Neural cell (in vitro differentiated cells): ENCODE measurements at regions not wholly inside any gene's neighbourhood (a gene's known extent, or its start where the extent isn't known, plus 50 kb on each side); places are given as distances from the start of the nearest gene placed in this dataset.

Experiments used
- H2AFZ ChIP-seq: fragments of 200-600, 300-800 bp; sonication (generic), shearing (Covaris generic); 2 replicates; pipeline ENCODE4 v1.6.0; 2014; ENCODE audit warnings: low read depth, mild to moderate bottlenecking, antibody characterized with exemption, low read length, moderate library complexity
- H3F3A ChIP-seq: fragments of 200-600 bp; shearing (Covaris generic); 2 replicates; pipeline ENCODE4 v1.6.1; 2016; ENCODE audit warnings: mild to moderate bottlenecking, moderate library complexity, mixed read lengths, antibody characterized with exemption, low read length; ENCODE audit not compliant: insufficient read depth, poor library complexity, severe bottlenecking
- H3K27ac ChIP-seq: fragments of 200-600, 300-800 bp; sonication (generic), shearing (Covaris generic); 2 replicates; pipeline ENCODE4 v1.5.1; 2014; ENCODE audit warnings: mild to moderate bottlenecking, low read length, moderate library complexity
- H3K27me3 ChIP-seq: fragments of 300-800, 200-600 bp; sonication (generic), shearing (Covaris generic); 2 replicates; pipeline ENCODE4 v1.6.0; 2014; ENCODE audit warnings: mild to moderate bottlenecking, low read depth, low read length, moderate library complexity; ENCODE audit not compliant: insufficient read depth
- H3K36me3 ChIP-seq: fragments of 300-800, 200-600 bp; sonication (generic), shearing (Covaris generic); 2 replicates; pipeline ENCODE4 v1.5.1; 2014; ENCODE audit warnings: mild to moderate bottlenecking, antibody characterized with exemption, low read length, moderate library complexity; ENCODE audit not compliant: insufficient read depth
- H3K4me2 ChIP-seq: fragments of 300-800, 200-600 bp; sonication (generic), shearing (Covaris generic); 2 replicates; pipeline ENCODE4 v1.6.0; 2014; ENCODE audit warnings: mild to moderate bottlenecking, low read length
- H3K4me3 ChIP-seq: fragments of 300-800, 200-600 bp; sonication (generic), shearing (Covaris generic); 2 replicates; pipeline ENCODE4 v1.5.1; 2014; ENCODE audit warnings: mild to moderate bottlenecking, low read length, moderate library complexity
- H3K79me2 ChIP-seq: fragments of 200-600 bp; shearing (Covaris generic); replicated peaks from 2 replicates; pipeline ENCODE4 v1.6.0; 2014; ENCODE audit warnings: mild to moderate bottlenecking, low read length, moderate library complexity; ENCODE audit not compliant: insufficient read depth
- H3K9ac ChIP-seq: fragments of 300-800, 200-600 bp; sonication (generic), shearing (Covaris generic); 2 replicates; pipeline ENCODE4 v1.6.1; 2016; ENCODE audit warnings: mild to moderate bottlenecking, low read length, mixed read lengths
- H3K9me2 ChIP-seq: fragments of 200-600 bp; shearing (Covaris generic); 2 replicates; pipeline ENCODE4 v1.6.1; 2016; ENCODE audit warnings: mild to moderate bottlenecking, low read length, mixed read lengths; ENCODE audit not compliant: insufficient read depth
- H3K9me3 ChIP-seq: fragments of 200-600, 300-800 bp; sonication (generic), shearing (Covaris generic); 2 replicates; pipeline ENCODE4 v1.6.1; 2016; ENCODE audit warnings: mild to moderate bottlenecking, mixed run types, low read length, moderate library complexity, mixed read lengths
- H4K20me1 ChIP-seq: fragments of 200-600 bp; shearing (Covaris generic); 2 replicates; pipeline ENCODE4 v1.6.1; 2016; ENCODE audit warnings: mild to moderate bottlenecking, mixed run types; ENCODE audit not compliant: insufficient read depth
- CTCF ChIP-seq: fragments of 450-650 bp; IDR thresholded peaks from 2 replicates; pipeline ENCODE4 v1.5.1; 2014; ENCODE audit warnings: antibody characterized with exemption, mild to moderate bottlenecking, moderate library complexity; ENCODE audit not compliant: poor library complexity, severe bottlenecking
- EP300 ChIP-seq: fragments of 450-650 bp; conservative IDR thresholded peaks from 2 replicates; pipeline ENCODE4 v1.6.1; 2014; ENCODE audit warnings: antibody characterized with exemption, mild to moderate bottlenecking, moderate library complexity; ENCODE audit not compliant: poor library complexity, severe bottlenecking
- EZH2 ChIP-seq: fragments of 200-600, 300-800 bp; shearing (Covaris generic), sonication (generic); IDR thresholded peaks from 2 replicates; pipeline ENCODE4 v1.6.1; 2014; ENCODE audit warnings: antibody characterized with exemption, low read length, borderline replicate concordance, mild to moderate bottlenecking; ENCODE audit not compliant: insufficient read depth, poor library complexity, severe bottlenecking
- MXI1 ChIP-seq: fragments of 450-650 bp; conservative IDR thresholded peaks from 2 replicates; pipeline ENCODE4 v1.6.1; 2014; ENCODE audit warnings: antibody characterized with exemption, mild to moderate bottlenecking; ENCODE audit not compliant: poor library complexity, severe bottlenecking
- POLR2AphosphoS5 ChIP-seq: IDR thresholded peaks from 2 replicates; pipeline ENCODE4 v1.6.1; 2012
- RAD21 ChIP-seq: fragments of 450-650 bp; conservative IDR thresholded peaks from 2 replicates; pipeline ENCODE4 v1.6.1; 2014; ENCODE audit warnings: antibody characterized with exemption, mild to moderate bottlenecking, moderate library complexity
- REST ChIP-seq: IDR thresholded peaks from 2 replicates; pipeline ENCODE4 v1.6.1; 2012; ENCODE audit warnings: borderline replicate concordance
- SMC3 ChIP-seq: fragments of 450-650 bp; conservative IDR thresholded peaks from 2 replicates; pipeline ENCODE4 v1.6.1; 2014; ENCODE audit warnings: antibody characterized with exemption, mild to moderate bottlenecking, moderate library complexity; ENCODE audit not compliant: poor library complexity
- TAF1 ChIP-seq: IDR thresholded peaks from 2 replicates; pipeline ENCODE4 v1.6.1; 2012; ENCODE audit warnings: low read depth

GRCh38 chr22:48714231-48714630, 1113.4 kb downstream of the BRD1 start:
- TF ChIP-seq EZH2 (no peak), POLR2AphosphoS5 (no peak), CTCF (no peak), RAD21 (no peak), SMC3 (no peak), MXI1 (no peak), TAF1 (no peak), REST (no peak), EP300 (no peak)
- H4K20me1 ChIP-seq, result no peaks in the 10 kb centered on the region
- no peaks in the 10 kb centered on the region for H3K36me3 ChIP-seq
- no peak overlapping the region for H3K27ac ChIP-seq
- H3K27me3 ChIP-seq, result no peaks in the 10 kb centered on the region
- no peak overlapping the region for H2AFZ ChIP-seq
- no peak overlapping the region for H3K4me3 ChIP-seq
- H3K9me3 ChIP-seq, result no peaks in the 10 kb centered on the region
- no peaks in the 10 kb centered on the region for H3K9me2 ChIP-seq
- H3K79me2 ChIP-seq, result no peaks in the 10 kb centered on the region
- no peak overlapping the region for H3K4me2 ChIP-seq
- no peaks in the 10 kb centered on the region for H3F3A ChIP-seq
- no peak overlapping the region for H3K9ac ChIP-seq

- H3K9me2 ChIP-seq, result no peaks in the 10 kb centered on the region
- H3K27ac ChIP-seq, result no peak overlapping the region
- H4K20me1 ChIP-seq, result no peaks in the 10 kb centered on the region
- no peaks in the 10 kb centered on the region for H3K27me3 ChIP-seq
- H3K9ac ChIP-seq, result no peak overlapping the region
- no peaks in the 10 kb centered on the region for H3F3A ChIP-seq
- no peak for TF ChIP-seq MXI1
- H3K4me2 ChIP-seq, result no peak overlapping the region
- H3K79me2 ChIP-seq, result no peaks in the 10 kb centered on the region
- no peak overlapping the region for H2AFZ ChIP-seq
- H3K36me3 ChIP-seq, result no peaks in the 10 kb centered on the region
- H3K4me3 ChIP-seq, result no peak overlapping the region
- no peaks in the 10 kb centered on the region for H3K9me3 ChIP-seq
These were observed 1114.1 kb downstream of the BRD1 start for GRCh38 chr22:48713272-48714205.
